Fibroblast of the aortic adventitia (primary cell): ENCODE measurements at regions not wholly inside any gene's neighbourhood (a gene's known extent, or its start where the extent isn't known, plus 50 kb on each side); places are given as distances from the start of the nearest gene placed in this dataset.
A peak's percentile ranks its signal among the peaks of the same experiment; 100 is the strongest.

ENCODE experiments used
- DNase-seq: peaks from one replicate; pipeline ENCODE4 v3.0.0-alpha.2; 2010; ENCODE audit warnings: low read depth
- H3K4me3 ChIP-seq: 2 replicates; pipeline ENCODE4 v1.5.1; 2011; ENCODE audit warnings: low read depth, mild to moderate bottlenecking, control low read depth, low read length, moderate library complexity
- CTCF ChIP-seq: IDR thresholded peaks from 2 replicates; pipeline ENCODE4 v1.5.1; 2011; ENCODE audit warnings: mild to moderate bottlenecking, low read length, control low read depth, inconsistent platforms; ENCODE audit not compliant: insufficient read depth

GRCh38 chr7:41828911-41829310 lies 126.0 kb upstream of the INHBA start:
- TF ChIP-seq CTCF, result no peak
- DNase-seq, result peak; percentile 26

GRCh38 chr7:41826641-41827040 lies 123.8 kb upstream of the INHBA start:
- no peak overlapping the region for H3K4me3 ChIP-seq
- no peak for TF ChIP-seq CTCF
- DNase-seq, result no peak

More at GRCh38 chr7:41828911-41829310, 126.0 kb upstream of the INHBA start:
- H3K4me3 ChIP-seq, result no peak overlapping the region

GRCh38 chr7:41825927-41826480 lies 123.1 kb upstream of the INHBA start:
- DNase-seq, result peak; percentile 32
- H3K4me3 ChIP-seq, result no peak overlapping the region
- no peak for TF ChIP-seq CTCF

GRCh38 chr7:41824284-41824683 lies 121.4 kb upstream of the INHBA start:
- no peak for DNase-seq
- no peak overlapping the region for H3K4me3 ChIP-seq
- TF ChIP-seq CTCF, result no peak

GRCh38 chr7:41822259-41822817 lies 119.4 kb upstream of the INHBA start:
- H3K4me3 ChIP-seq, result no peak overlapping the region
- DNase-seq, result peak; percentile 37
- TF ChIP-seq CTCF, result no peak

- no peak for TF ChIP-seq CTCF
- no peak for DNase-seq
- no peak overlapping the region for H3K4me3 ChIP-seq
Observed at GRCh38 chr7:41821521-41822213, 118.8 kb upstream of the INHBA start.
